ENCODE measurements at regions not wholly inside any gene's neighbourhood (a gene's known extent, or its start where the extent isn't known, plus 50 kb on each side); places are given as distances from the start of the nearest gene placed in this dataset.

- TF ChIP-seq CTCF (IDR thresholded peaks at IDR 0.05; ENCODE audit: low read length) (no peak), EZH2 (IDR thresholded peaks at IDR 0.05; ENCODE audit: borderline replicate concordance, low read length) (no peak)
Measured at GRCh38 chr22:27115410-27115809, 458.0 kb downstream of the MIAT start.

Measured in OCI-LY1 (cell line).